H1 (cell line): ENCODE measurements at regions not wholly inside any gene's neighbourhood (a gene's known extent, or its start where the extent isn't known, plus 50 kb on each side); places are given as distances from the start of the nearest gene placed in this dataset.

Experiments used
- EGR1 ChIP-seq: IDR thresholded peaks from 2 replicates; pipeline ENCODE4 v1.6.1; 2011; ENCODE audit warnings: low read depth, low read length, borderline replicate concordance
- MAX ChIP-seq: IDR thresholded peaks from 2 replicates; pipeline ENCODE4 v1.6.1; 2012; ENCODE audit warnings: inconsistent platforms
- TBP ChIP-seq: IDR thresholded peaks from 2 replicates; pipeline ENCODE4 v1.6.1; 2011; ENCODE audit warnings: low read depth, low read length, improper control_type of control experiment
- TF ChIP-seq, protein P1 (sequence below): IDR thresholded peaks from 2 replicates; pipeline ENCODE4 v1.6.1; 2011; ENCODE audit warnings: low read depth, mild to moderate bottlenecking, low read length; ENCODE audit not compliant: insufficient read depth

- TF ChIP-seq TBP (no peak), EGR1 (no peak), MAX (no peak)
- TF ChIP-seq, protein P1, sequence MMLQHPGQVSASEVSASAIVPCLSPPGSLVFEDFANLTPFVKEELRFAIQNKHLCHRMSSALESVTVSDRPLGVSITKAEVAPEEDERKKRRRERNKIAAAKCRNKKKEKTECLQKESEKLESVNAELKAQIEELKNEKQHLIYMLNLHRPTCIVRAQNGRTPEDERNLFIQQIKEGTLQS, result no peak
These were observed 185.2 kb upstream of the PITRM1 start (continued) for GRCh38 chr10:3357737-3358136.
